GM21825 (cell line): ENCODE measurements at regions not wholly inside any gene's neighbourhood (a gene's known extent, or its start where the extent isn't known, plus 50 kb on each side); places are given as distances from the start of the nearest gene placed in this dataset.

ENCODE experiments used
- ATAC-seq: cut with Tn5 transposase; IDR thresholded peaks from one replicate; pipeline ENCODE4 v1.9.1; 2021; ENCODE audit warnings: mild to moderate bottlenecking, moderate library complexity; ENCODE audit not compliant: unreplicated experiment

- ATAC-seq = no peak
These were observed 478.1 kb downstream of the TTLL7 start for GRCh38 chr1:83520797-83521196.

GRCh38 chr1:83516369-83516768, 482.6 kb downstream of the TTLL7 start:
- no peak for ATAC-seq

DNA sequence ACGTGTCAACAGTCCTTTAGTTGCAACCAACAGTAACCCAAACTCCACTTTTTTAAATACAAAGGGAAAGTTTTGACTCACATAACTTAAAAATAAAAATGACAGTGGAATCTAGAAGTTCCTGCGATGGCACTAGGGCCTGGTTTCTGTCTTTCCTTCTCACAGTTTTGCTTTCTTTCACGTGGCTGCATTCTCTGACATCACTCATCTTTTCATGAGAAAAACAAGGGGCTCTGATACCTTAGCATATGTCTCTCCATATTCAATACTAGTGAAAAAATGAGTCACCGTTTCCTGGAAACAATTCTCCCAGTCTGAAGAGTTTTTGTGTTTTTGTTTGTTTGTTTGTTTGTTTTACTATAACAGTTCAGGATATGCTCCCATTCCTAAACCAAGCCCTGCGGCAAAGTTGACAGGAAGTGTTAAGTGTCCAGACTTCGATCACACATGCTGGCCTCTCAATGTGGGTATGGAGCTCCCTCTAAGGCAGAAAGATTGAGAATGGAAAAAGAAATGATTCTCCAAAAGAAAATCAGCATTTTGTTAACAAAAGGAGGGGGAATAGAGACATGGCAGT, 483.3 kb downstream of the TTLL7 start:
- no peak for ATAC-seq

GRCh38 chr1:83512373-83513193, 486.3 kb downstream of the TTLL7 start:
- no peak for ATAC-seq

DNA sequence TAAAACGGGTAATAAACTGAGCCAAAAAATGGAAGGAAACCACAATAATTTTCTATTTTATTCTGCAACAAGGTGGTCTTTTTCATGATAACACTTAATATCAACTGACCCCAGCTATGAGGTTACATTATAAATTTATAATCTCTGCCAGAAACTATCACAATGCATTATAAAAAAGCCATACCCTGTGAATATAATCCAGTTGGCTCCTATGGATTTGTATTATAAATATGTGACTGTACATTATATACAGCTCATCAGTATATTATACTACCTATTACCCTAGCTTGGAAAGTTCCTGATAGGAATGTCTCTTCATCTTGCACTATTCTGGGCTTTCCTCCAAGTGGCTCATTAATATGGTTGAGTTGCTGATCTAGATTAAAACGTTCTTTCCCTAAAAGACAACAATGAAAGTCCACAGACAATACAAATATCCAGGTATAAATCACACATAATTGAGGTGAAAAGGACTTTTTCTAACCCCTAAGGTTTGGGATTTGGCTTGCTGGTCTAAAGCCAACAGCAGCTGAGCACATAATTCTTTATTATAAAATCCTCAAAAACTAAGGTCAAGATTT, 487.7 kb downstream of the TTLL7 start:
- no peak for ATAC-seq

- ATAC-seq = no peak
These were observed 489.6 kb downstream of the TTLL7 start for GRCh38 chr1:83509301-83509781.

DNA sequence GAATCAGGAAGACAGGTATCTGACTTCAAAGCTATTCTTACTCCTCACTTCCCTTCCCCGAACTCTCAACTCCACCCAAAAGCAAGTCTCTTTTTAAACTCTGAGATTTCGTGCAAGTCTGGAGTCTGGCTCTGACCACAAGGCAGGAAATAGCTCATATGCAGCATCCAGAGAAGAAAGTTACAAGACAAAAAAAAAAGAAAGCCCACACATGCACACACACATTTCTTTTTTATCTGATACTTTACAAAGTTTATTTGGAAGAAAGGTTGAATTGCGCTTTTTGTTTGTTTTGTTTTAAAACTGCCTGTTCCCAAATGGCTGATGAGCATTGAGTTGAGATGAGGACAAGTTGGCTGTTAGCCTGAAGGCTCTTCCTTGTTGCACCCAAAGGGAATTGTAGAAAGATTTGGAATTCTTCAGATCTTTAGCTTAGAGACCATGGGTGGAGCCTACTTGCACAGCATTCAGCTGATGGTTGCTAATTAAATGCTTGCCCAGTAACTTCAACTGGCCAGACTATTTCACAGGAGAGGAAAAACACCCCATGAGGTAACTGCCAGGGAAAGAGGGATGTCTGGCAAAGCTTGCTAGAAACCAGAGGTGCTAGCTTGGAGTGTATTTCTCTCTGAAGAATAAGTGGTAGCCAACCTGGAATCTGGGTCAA, 490.3 kb downstream of the TTLL7 start:
- ATAC-seq = peak; percentile 98

GRCh38 chr1:83505148-83505547, 493.8 kb downstream of the TTLL7 start:
- ATAC-seq = no peak

- no peak for ATAC-seq
These were observed 495.8 kb downstream of the TTLL7 start for GRCh38 chr1:83503153-83503552.

- peak; percentile 89 for ATAC-seq
These were observed 497.8 kb downstream of the TTLL7 start for GRCh38 chr1:83500987-83501591.

GRCh38 chr1:83500531-83500930, 498.4 kb downstream of the TTLL7 start:
- no peak for ATAC-seq

GRCh38 chr1:83499998-83500397, 498.9 kb downstream of the TTLL7 start:
- peak; percentile 62 for ATAC-seq

DNA sequence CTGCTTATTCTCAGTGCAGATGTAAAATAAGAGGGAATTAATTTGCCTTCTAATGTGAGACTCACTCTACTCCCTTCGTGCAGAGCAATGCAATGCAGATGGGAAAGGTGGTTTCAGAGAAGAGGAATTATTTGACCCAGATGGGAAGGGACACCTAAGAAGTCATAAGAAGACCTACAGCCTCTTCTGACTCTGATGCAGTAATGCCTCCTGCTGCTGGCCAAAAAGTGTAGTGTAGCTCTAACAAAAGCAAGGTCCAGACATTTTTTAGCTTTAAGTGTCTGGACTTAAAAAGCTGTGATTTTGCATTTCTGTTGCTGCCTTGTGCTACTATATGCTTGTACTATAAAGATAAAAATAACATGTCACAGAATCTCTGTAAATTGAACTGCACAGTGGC, 501.4 kb downstream of the TTLL7 start:
- ATAC-seq = no peak

- no peak for ATAC-seq
These were observed 503.4 kb downstream of the TTLL7 start for GRCh38 chr1:83495560-83495959.

DNA sequence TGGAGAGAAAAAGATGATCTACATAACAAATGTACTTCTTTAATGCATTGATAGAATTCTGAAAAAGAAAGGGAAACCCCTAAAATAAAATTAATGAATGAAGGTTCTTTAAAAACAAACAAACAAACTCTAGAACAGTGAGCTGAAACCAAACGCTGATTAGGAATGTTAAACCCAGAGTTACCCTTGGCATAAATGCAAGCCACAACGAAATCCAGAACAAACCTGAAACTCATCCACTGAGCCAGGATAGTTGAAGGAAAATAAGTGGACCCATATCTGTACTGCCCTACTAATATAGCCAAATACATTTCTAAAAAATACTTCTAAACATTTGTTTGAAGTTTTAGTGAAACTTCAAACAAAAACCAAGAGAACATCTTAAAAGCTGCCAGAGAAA, 505.3 kb downstream of the TTLL7 start:
- no peak for ATAC-seq

GRCh38 chr1:83491930-83492329, 507.0 kb downstream of the TTLL7 start:
- ATAC-seq = no peak

- ATAC-seq = no peak
These were observed 507.9 kb downstream of the TTLL7 start for GRCh38 chr1:83490988-83491387.

- peak; percentile 89 for ATAC-seq
These were observed 510.8 kb downstream of the TTLL7 start for GRCh38 chr1:83488105-83488504.

GRCh38 chr1:83487460-83487859, 511.5 kb downstream of the TTLL7 start:
- peak; percentile 30 for ATAC-seq

DNA sequence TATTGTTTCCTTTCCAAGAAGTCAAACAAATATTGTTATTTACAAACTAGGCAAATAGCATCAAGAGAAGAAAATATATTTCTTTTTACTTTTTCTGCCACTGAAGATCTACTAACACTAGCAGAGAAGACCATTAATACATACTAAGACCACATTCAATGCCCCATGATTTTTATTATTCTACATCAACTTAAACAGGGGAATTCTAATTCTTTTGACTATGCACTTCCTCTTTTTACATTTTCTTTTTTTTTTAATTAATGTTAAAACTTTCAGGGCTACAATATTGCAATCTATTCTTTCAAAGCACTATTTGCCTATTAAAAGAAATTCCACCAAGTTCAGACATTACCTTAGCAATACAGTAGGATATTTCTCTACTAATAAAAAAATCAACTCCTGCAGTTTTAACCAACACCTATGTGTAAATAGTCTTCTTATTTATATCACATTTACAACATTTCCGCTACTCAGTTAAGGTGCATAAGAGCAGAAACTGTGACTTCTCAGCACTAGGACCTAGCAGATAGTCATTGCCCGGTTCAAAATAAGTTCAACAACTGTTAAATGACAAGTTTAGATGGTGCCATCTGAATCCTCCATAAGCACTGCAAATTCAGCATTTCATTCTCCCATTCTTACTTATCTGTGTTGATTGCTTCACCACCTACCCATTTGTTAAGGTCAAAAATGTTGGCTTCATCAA, 513.5 kb downstream of the TTLL7 start:
- ATAC-seq = peak; percentile 14
